Glutamatergic neuron (in vitro differentiated cells): ENCODE measurements at regions not wholly inside any gene's neighbourhood (a gene's known extent, or its start where the extent isn't known, plus 50 kb on each side); places are given as distances from the start of the nearest gene placed in this dataset.

ENCODE experiments used
- DNase-seq: peaks from one replicate; pipeline ENCODE4 v3.0.0; 2022
- H3K27ac Mint-ChIP-seq: one replicate; pipeline ENCODE4 v1.8.0; 2020; ENCODE audit warnings: mild to moderate bottlenecking, mixed read lengths, inconsistent platforms; ENCODE audit not compliant: unreplicated experiment
- H3K27me3 Mint-ChIP-seq: one replicate; pipeline ENCODE4 v1.8.0; 2020; ENCODE audit warnings: mild to moderate bottlenecking, moderate library complexity, mixed read lengths, inconsistent platforms; ENCODE audit not compliant: unreplicated experiment
- H3K36me3 Mint-ChIP-seq: one replicate; pipeline ENCODE4 v1.8.0; 2020; ENCODE audit warnings: mild to moderate bottlenecking, mixed read lengths, inconsistent platforms; ENCODE audit not compliant: unreplicated experiment
- H3K4me1 Mint-ChIP-seq: one replicate; pipeline ENCODE4 v1.8.0; 2020; ENCODE audit warnings: mild to moderate bottlenecking, low read depth, mixed read lengths, inconsistent platforms; ENCODE audit not compliant: unreplicated experiment
- H3K4me3 Mint-ChIP-seq: one replicate; pipeline ENCODE4 v1.8.0; 2020; ENCODE audit warnings: mild to moderate bottlenecking, mixed read lengths, inconsistent platforms; ENCODE audit not compliant: unreplicated experiment
- H3K9me3 Mint-ChIP-seq: one replicate; pipeline ENCODE4 v1.8.0; 2020; ENCODE audit warnings: mild to moderate bottlenecking, moderate library complexity, mixed read lengths, inconsistent platforms; ENCODE audit not compliant: unreplicated experiment
- TF ChIP-seq, protein P1 (sequence below): fragments of 200-600 bp; sonication (generic); IDR thresholded peaks from one replicate; pipeline ENCODE4 v1.5.0; 2021; ENCODE audit not compliant: partially characterized antibody, unreplicated experiment

DNA sequence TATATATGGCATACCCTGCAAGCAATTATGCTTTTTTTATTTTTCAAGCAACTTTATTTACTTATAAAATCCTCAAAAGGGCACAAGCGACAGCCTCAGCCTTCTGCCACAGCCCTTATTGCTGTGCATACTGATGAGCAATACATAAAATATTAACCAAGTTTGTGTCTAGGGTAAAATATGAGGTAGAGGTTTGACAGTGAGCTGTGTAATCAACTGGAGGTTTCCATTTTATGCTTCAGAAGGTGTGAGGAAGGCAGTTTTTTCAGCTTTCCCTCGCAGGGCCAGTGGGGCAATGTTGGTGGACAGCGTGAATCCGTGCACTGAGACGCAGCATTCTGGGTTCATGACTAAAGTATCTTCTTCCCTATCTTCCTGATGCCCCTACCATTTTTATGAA lies 310.4 kb downstream of the IRS2 start:
- H3K36me3 Mint-ChIP-seq = no peaks in the 10 kb centered on the region
- H3K4me3 Mint-ChIP-seq = no peak overlapping the region
- H3K27me3 Mint-ChIP-seq = no peaks in the 10 kb centered on the region
- H3K4me1 Mint-ChIP-seq = peaks cover 14% of the 10 kb centered on the region
- DNase-seq = no peak
- H3K27ac Mint-ChIP-seq = peak overlapping the region; percentile 14
- TF ChIP-seq, protein P1, sequence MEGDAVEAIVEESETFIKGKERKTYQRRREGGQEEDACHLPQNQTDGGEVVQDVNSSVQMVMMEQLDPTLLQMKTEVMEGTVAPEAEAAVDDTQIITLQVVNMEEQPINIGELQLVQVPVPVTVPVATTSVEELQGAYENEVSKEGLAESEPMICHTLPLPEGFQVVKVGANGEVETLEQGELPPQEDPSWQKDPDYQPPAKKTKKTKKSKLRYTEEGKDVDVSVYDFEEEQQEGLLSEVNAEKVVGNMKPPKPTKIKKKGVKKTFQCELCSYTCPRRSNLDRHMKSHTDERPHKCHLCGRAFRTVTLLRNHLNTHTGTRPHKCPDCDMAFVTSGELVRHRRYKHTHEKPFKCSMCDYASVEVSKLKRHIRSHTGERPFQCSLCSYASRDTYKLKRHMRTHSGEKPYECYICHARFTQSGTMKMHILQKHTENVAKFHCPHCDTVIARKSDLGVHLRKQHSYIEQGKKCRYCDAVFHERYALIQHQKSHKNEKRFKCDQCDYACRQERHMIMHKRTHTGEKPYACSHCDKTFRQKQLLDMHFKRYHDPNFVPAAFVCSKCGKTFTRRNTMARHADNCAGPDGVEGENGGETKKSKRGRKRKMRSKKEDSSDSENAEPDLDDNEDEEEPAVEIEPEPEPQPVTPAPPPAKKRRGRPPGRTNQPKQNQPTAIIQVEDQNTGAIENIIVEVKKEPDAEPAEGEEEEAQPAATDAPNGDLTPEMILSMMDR = no peak
- no peaks in the 10 kb centered on the region for H3K9me3 Mint-ChIP-seq

DNA sequence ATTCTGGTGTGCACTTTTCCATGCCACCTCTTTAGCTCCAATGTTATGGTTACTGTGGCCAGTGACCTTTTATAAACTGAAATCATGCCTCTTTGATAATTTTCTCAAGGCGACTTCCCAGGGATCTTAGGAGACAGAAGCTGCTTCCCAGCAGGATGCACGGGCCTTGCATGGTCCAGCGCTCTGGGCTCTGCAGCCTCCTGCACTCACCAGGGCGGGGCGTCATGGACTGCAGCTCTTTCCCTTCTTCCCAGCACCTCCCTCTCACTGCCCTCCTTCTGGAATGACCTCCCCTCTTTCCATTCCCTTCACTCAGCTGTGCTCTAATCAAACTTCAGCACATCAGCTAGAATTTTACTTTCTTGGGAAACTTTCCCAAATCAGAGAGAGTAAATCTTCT lies 318.3 kb downstream of the IRS2 start:
- TF ChIP-seq, protein P1 = no peak
- Mint-ChIP-seq H3K4me3 (no peak overlapping the region), H3K9me3 (peaks cover 2% of the 10 kb centered on the region), H3K36me3 (peaks cover 5% of the 10 kb centered on the region), H3K4me1 (no peaks in the 10 kb centered on the region), H3K27me3 (no peaks in the 10 kb centered on the region), H3K27ac (no peak overlapping the region)
- no peak for DNase-seq

GRCh38 chr13:109465148-109465547 lies 321.2 kb downstream of the IRS2 start:
- Mint-ChIP-seq H3K36me3 (peaks cover 4% of the 10 kb centered on the region), H3K4me1 (no peaks in the 10 kb centered on the region), H3K4me3 (no peak overlapping the region), H3K9me3 (peaks cover 4% of the 10 kb centered on the region), H3K27ac (no peak overlapping the region), H3K27me3 (no peaks in the 10 kb centered on the region)
- DNase-seq = no peak
- TF ChIP-seq, protein P1 = no peak

- H3K9me3 Mint-ChIP-seq = peaks cover 1% of the 10 kb centered on the region
- no peak for DNase-seq
- no peak overlapping the region for H3K27ac Mint-ChIP-seq
- H3K27me3 Mint-ChIP-seq = no peaks in the 10 kb centered on the region
- H3K36me3 Mint-ChIP-seq = no peaks in the 10 kb centered on the region
- no peaks in the 10 kb centered on the region for H3K4me1 Mint-ChIP-seq
- H3K4me3 Mint-ChIP-seq = no peak overlapping the region
- TF ChIP-seq, protein P1 = no peak
Observed at GRCh38 chr13:109454167-109454917, 332.0 kb downstream of the IRS2 start.

- no peak overlapping the region for H3K4me3 Mint-ChIP-seq
- H3K36me3 Mint-ChIP-seq = peaks cover 3% of the 10 kb centered on the region
- no peaks in the 10 kb centered on the region for H3K4me1 Mint-ChIP-seq
- H3K27me3 Mint-ChIP-seq = peaks cover 3% of the 10 kb centered on the region
- no peak for DNase-seq
- TF ChIP-seq, protein P1 = no peak
- peaks cover 1% of the 10 kb centered on the region for H3K9me3 Mint-ChIP-seq
- no peak overlapping the region for H3K27ac Mint-ChIP-seq
Observed at GRCh38 chr13:109451726-109452125, 334.7 kb downstream of the IRS2 start.
